ENCODE measurements at regions not wholly inside any gene's neighbourhood (a gene's known extent, or its start where the extent isn't known, plus 50 kb on each side); places are given as distances from the start of the nearest gene placed in this dataset.

- H3K4me3 ChIP-seq (ENCODE audit: low read depth, low read length) = no peak overlapping the region
- no peak for TF ChIP-seq CTCF (conservative IDR thresholded peaks at IDR 0.05; ENCODE audit: low read depth, low read length)
- no peak for DNase-seq (ENCODE audit: low read depth)
Observed at GRCh38 chr1:37167479-37167878, 133.2 kb upstream of the GRIK3 start.

GRCh38 chr1:37169241-37169640, 134.9 kb upstream of the GRIK3 start:
- no peak for TF ChIP-seq CTCF (conservative IDR thresholded peaks at IDR 0.05; ENCODE audit: low read depth, low read length)
- no peak overlapping the region for H3K4me3 ChIP-seq (ENCODE audit: low read depth, low read length)
- no peak for DNase-seq (ENCODE audit: low read depth)

GRCh38 chr1:37169743-37170275, 135.5 kb upstream of the GRIK3 start:
- TF ChIP-seq CTCF (conservative IDR thresholded peaks at IDR 0.05; ENCODE audit: low read depth, low read length) = no peak
- no peak overlapping the region for H3K4me3 ChIP-seq (ENCODE audit: low read depth, low read length)
- no peak for DNase-seq (ENCODE audit: low read depth)

- no peak for DNase-seq (ENCODE audit: low read depth)
- H3K4me3 ChIP-seq (ENCODE audit: low read depth, low read length) = no peak overlapping the region
- no peak for TF ChIP-seq CTCF (conservative IDR thresholded peaks at IDR 0.05; ENCODE audit: low read depth, low read length)
Observed at GRCh38 chr1:37171691-37172090, 137.4 kb upstream of the GRIK3 start.

- no peak overlapping the region for H3K4me3 ChIP-seq (ENCODE audit: low read depth, low read length)
- DNase-seq (ENCODE audit: low read depth) = no peak
- no peak for TF ChIP-seq CTCF (conservative IDR thresholded peaks at IDR 0.05; ENCODE audit: low read depth, low read length)
Observed at GRCh38 chr1:37174341-37174740, 140.0 kb upstream of the GRIK3 start.

GRCh38 chr1:37174876-37175275, 140.6 kb upstream of the GRIK3 start:
- TF ChIP-seq CTCF (conservative IDR thresholded peaks at IDR 0.05; ENCODE audit: low read depth, low read length) = no peak
- no peak overlapping the region for H3K4me3 ChIP-seq (ENCODE audit: low read depth, low read length)
- DNase-seq (ENCODE audit: low read depth) = no peak

- no peak overlapping the region for H3K4me3 ChIP-seq (ENCODE audit: low read depth, low read length)
- DNase-seq (ENCODE audit: low read depth) = no peak
- no peak for TF ChIP-seq CTCF (conservative IDR thresholded peaks at IDR 0.05; ENCODE audit: low read depth, low read length)
Observed at GRCh38 chr1:37175666-37176215, 141.4 kb upstream of the GRIK3 start.
